ENCODE measurements at regions not wholly inside any gene's neighbourhood (a gene's known extent, or its start where the extent isn't known, plus 50 kb on each side); places are given as distances from the start of the nearest gene placed in this dataset.

DNA sequence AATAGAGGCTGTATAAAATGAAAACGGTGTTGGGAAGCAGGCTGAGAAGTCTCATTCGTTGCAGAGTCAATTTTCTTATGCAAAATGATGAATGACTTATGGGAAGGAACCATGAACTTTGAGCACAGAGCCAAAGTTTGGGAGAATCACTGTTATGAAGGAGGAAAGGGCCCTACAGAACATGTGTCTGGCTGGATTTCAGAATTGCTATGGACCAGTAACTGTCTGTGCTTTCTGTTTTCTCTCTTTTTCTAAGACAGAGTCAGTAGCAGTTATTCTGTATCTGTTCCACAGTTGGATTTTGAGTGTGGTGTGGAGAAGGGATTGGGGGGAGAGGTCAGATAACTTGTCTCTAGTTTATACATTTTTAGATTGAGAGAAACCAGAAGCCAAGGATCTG, 265.0 kb upstream of the HS3ST1 start:
- no peaks in the 10 kb centered on the region for H3K36me3 ChIP-seq
- H3K27me3 ChIP-seq: no peaks in the 10 kb centered on the region
- H3K27ac ChIP-seq: no peak overlapping the region
- intact Hi-C loops (cut with DNase I; ENCODE audit: low total_unique reads): no loop called here
- peaks cover 0 to 5% of the 10 kb centered on the region in 2 donors for H3K9me3 ChIP-seq
- TF ChIP-seq, protein P1, sequence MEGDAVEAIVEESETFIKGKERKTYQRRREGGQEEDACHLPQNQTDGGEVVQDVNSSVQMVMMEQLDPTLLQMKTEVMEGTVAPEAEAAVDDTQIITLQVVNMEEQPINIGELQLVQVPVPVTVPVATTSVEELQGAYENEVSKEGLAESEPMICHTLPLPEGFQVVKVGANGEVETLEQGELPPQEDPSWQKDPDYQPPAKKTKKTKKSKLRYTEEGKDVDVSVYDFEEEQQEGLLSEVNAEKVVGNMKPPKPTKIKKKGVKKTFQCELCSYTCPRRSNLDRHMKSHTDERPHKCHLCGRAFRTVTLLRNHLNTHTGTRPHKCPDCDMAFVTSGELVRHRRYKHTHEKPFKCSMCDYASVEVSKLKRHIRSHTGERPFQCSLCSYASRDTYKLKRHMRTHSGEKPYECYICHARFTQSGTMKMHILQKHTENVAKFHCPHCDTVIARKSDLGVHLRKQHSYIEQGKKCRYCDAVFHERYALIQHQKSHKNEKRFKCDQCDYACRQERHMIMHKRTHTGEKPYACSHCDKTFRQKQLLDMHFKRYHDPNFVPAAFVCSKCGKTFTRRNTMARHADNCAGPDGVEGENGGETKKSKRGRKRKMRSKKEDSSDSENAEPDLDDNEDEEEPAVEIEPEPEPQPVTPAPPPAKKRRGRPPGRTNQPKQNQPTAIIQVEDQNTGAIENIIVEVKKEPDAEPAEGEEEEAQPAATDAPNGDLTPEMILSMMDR (IDR thresholded peaks at IDR 0.05): no peak
- TF ChIP-seq POLR2A (IDR thresholded peaks at IDR 0.05): no peak
- no peaks in the 10 kb centered on the region for H3K4me1 ChIP-seq
- H3K4me3 ChIP-seq: no peak overlapping the region
- no peak for DNase-seq

- no peak for DNase-seq
- no peaks in the 10 kb centered on the region for H3K36me3 ChIP-seq
- peaks cover 0 to 5% of the 10 kb centered on the region in 2 donors for H3K9me3 ChIP-seq
- no peak overlapping the region for H3K27ac ChIP-seq
- intact Hi-C loops (cut with DNase I; ENCODE audit: low total_unique reads): no loop called here
- H3K4me3 ChIP-seq: no peak overlapping the region
- no peak for TF ChIP-seq POLR2A (IDR thresholded peaks at IDR 0.05)
- TF ChIP-seq, protein P1 (IDR thresholded peaks at IDR 0.05): no peak
- no peaks in the 10 kb centered on the region for H3K4me1 ChIP-seq
- H3K27me3 ChIP-seq: no peaks in the 10 kb centered on the region
Measured at GRCh38 chr4:11691236-11691635, 262.5 kb upstream of the HS3ST1 start.

DNA sequence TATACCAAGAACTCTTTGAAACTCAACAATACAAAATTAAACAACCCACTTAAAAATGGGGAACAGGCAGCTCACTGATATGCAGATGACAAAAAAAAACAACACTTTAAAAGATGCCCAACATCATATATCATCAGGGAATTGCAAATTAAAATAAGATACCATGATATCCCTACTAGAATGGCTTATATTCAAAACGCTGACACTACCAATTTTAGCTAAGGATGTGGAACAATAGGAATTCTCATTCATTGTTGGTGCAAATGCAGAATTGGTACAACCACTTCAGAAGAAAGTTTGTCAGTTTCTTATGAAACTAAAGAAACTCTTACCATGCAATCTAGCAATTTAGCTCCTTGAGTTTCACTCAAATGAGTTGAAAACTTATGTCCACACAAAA, 259.0 kb upstream of the HS3ST1 start:
- TF ChIP-seq, protein P1 (IDR thresholded peaks at IDR 0.05): no peak
- TF ChIP-seq POLR2A (IDR thresholded peaks at IDR 0.05): no peak
- H3K36me3 ChIP-seq: no peaks in the 10 kb centered on the region
- H3K4me1 ChIP-seq: no peaks in the 10 kb centered on the region
- H3K27ac ChIP-seq: no peak overlapping the region
- no peak for DNase-seq
- H3K4me3 ChIP-seq: no peak overlapping the region
- intact Hi-C loops (cut with DNase I; ENCODE audit: low total_unique reads): no loop called here
- H3K9me3 ChIP-seq: no peaks in the 10 kb centered on the region
- H3K27me3 ChIP-seq: no peaks in the 10 kb centered on the region

DNA sequence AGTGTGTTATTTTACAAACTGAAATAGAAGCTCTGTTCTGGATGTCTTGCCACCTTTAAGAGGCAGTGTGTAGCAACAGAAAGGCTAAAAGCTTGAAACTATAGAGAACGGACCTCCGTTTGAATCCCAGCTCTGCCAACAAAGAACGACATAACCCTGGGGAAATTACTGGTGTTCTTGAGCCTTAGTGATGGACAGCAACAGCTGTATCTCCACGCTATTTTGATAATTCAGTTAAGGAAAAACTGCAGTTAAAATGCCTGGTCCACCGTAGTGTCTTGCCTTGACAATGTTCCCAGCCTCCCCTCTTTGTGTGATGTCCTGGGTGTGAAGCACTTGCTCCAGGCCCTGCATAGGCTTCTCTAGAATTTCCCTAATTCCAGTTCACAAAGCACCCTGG, 256.8 kb upstream of the HS3ST1 start:
- Histone ChIP-seq H3K27ac (no peak overlapping the region), H3K4me3 (no peak overlapping the region), H3K27me3 (no peaks in the 10 kb centered on the region), H3K4me1 (no peaks in the 10 kb centered on the region), H3K36me3 (no peaks in the 10 kb centered on the region), H3K9me3 (no peaks in the 10 kb centered on the region)
- intact Hi-C loops (cut with DNase I; ENCODE audit: low total_unique reads): no loop called here
- no peak for TF ChIP-seq POLR2A (IDR thresholded peaks at IDR 0.05)
- TF ChIP-seq, protein P1 (IDR thresholded peaks at IDR 0.05): no peak
- DNase-seq: no peak

DNA sequence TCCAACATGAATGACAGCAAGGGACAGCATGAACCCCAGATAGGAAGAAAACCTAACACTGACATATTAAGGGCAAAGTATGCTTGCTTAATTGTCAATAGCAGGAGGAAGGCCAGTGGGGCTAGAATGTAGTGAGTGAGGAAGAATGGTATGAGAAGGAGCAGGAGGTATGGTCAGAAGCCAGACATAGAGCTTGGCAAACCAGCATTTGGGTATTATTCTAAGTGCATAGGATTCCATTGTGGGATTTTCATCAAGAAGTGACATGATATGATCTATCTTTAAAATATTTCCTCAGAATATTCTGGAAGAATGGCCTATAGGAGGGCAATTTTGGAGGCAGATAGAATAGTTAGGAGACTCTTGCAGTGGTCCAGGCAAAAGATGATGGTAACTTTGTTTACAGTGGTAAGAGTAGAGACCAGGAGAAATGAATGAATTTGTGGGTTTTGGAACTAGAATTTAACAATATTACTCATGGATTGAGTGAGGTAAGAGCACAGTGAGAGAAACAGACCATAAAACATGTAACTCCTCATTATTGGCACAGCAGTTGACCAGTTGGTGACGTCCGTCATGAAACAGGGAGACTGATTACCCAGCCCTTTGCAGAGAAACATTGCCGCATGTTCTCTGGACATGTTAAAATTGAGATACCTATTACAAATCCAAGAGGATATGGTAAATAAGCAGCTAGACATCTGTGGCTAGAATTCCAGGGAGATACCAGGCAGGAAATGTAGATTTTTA, 246.5 kb upstream of the HS3ST1 start:
- no peaks in the 10 kb centered on the region for H3K27me3 ChIP-seq
- H3K36me3 ChIP-seq: no peaks in the 10 kb centered on the region
- no peak for TF ChIP-seq POLR2A (IDR thresholded peaks at IDR 0.05)
- TF ChIP-seq, protein P1 (IDR thresholded peaks at IDR 0.05): no peak
- no peaks in the 10 kb centered on the region for H3K9me3 ChIP-seq
- no peaks in the 10 kb centered on the region for H3K4me1 ChIP-seq
- no peak overlapping the region for H3K4me3 ChIP-seq
- intact Hi-C loops (cut with DNase I; ENCODE audit: low total_unique reads): loop anchor here (5.0 kb wide), 1 partner anchor 1022 kb away; no protein-coding TSS in a partner anchor
- no peak overlapping the region for H3K27ac ChIP-seq
- no peak for DNase-seq
